ENCODE measurements at regions not wholly inside any gene's neighbourhood (a gene's known extent, or its start where the extent isn't known, plus 50 kb on each side); places are given as distances from the start of the nearest gene placed in this dataset.

DNA sequence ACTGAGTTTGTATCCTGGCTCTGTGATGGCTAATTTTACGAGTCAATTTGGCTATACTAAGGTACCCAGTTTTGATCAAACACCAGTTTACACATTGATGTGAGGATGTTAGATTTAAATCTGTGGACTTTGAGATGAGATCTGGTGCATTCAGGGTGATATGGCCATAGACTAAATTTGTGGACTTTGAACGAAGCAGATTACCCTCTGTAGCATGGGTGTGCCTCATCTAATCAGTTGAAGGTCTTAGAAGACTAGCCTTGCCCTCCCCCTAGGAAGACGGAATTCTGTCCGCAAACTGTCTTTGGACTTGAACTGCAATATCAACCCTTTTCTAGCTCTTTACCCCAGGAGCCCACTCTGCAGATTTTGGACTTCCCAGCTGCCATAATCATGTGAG is 547.8 kb upstream of the CITED2 start:
- no peak overlapping the region for H3K4me3 ChIP-seq (ENCODE audit: low read length)
- DNase-seq = no peak
- no peak overlapping the region for H3K18ac ChIP-seq (ENCODE audit: low read length)
- no peak overlapping the region for H2AK5ac ChIP-seq (ENCODE audit: low read length)
- no peaks in the 10 kb centered on the region for H3K79me1 ChIP-seq (ENCODE audit: low read length)
- no peak overlapping the region for H4K8ac ChIP-seq (ENCODE audit: low read depth, low read length)
- no peaks in the 10 kb centered on the region for H3K27me3 ChIP-seq (ENCODE audit: insufficient read depth, low read length, poor library complexity)
- no peak overlapping the region for H3K56ac ChIP-seq (ENCODE audit: low read length)
- H3K4ac ChIP-seq (ENCODE audit: low read depth, low read length) = no peak overlapping the region
- no peak overlapping the region for H3K4me2 ChIP-seq (ENCODE audit: low read length)
- H2BK15ac ChIP-seq (replicated peaks; ENCODE audit: low read depth) = peak overlapping the region; percentile 74
- peaks cover 4% of the 10 kb centered on the region for H3K4me1 ChIP-seq (ENCODE audit: control insufficient read depth, low read depth, low read length)
- no peak overlapping the region for H3K27ac ChIP-seq (ENCODE audit: low read depth, low read length)
- H3K36me3 ChIP-seq (ENCODE audit: control insufficient read depth, insufficient read depth, low read length) = no peaks in the 10 kb centered on the region
- no peak overlapping the region for H4K5ac ChIP-seq (ENCODE audit: low read length)
- H3K9ac ChIP-seq (ENCODE audit: low read length) = no peak overlapping the region
- no peak overlapping the region for H2BK5ac ChIP-seq (ENCODE audit: low read length)
- WGBS (ENCODE audit: extremely low coverage, insufficient coverage, low lambda C conversion rate) = no CpG with 5 or more reads among the region's 4 CpGs
- no peak overlapping the region for H2BK120ac ChIP-seq (ENCODE audit: low read depth, low read length)
- H3K23ac ChIP-seq (ENCODE audit: low read length) = no peak overlapping the region
- H3K79me2 ChIP-seq (ENCODE audit: control insufficient read depth, insufficient read depth, low read length) = no peaks in the 10 kb centered on the region

DNA sequence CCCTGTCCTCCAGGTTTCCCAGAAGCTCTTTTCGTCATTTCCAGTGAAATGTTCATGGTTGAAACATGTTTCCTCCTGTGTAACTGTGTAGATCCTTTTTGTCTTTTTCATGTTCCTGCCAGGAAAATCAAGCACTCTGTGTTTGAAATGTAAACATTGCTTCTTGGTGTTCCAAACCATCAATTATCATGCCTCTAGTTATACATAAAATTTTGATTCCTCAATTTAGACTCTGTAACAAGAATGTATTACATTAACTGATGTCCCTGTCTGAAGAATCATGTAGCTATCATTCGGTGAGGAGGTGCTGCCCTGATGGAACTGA is 546.3 kb upstream of the CITED2 start:
- Histone ChIP-seq H3K9ac (ENCODE audit: low read length) (no peak overlapping the region), H3K79me1 (ENCODE audit: low read length) (no peaks in the 10 kb centered on the region), H4K8ac (ENCODE audit: low read depth, low read length) (peak overlapping the region; percentile 81), H3K4me2 (ENCODE audit: low read length) (no peak overlapping the region), H3K27me3 (ENCODE audit: insufficient read depth, low read length, poor library complexity) (no peaks in the 10 kb centered on the region), H3K4ac (ENCODE audit: low read depth, low read length) (no peak overlapping the region), H3K23ac (ENCODE audit: low read length) (no peak overlapping the region), H2BK5ac (ENCODE audit: low read length) (no peak overlapping the region), H3K4me1 (ENCODE audit: control insufficient read depth, low read depth, low read length) (peaks cover 4% of the 10 kb centered on the region), H4K5ac (ENCODE audit: low read length) (no peak overlapping the region), H2BK120ac (ENCODE audit: low read depth, low read length) (no peak overlapping the region), H3K4me3 (ENCODE audit: low read length) (no peak overlapping the region), H3K27ac (ENCODE audit: low read depth, low read length) (no peak overlapping the region), H3K79me2 (ENCODE audit: control insufficient read depth, insufficient read depth, low read length) (no peaks in the 10 kb centered on the region), H3K18ac (ENCODE audit: low read length) (no peak overlapping the region), H3K36me3 (ENCODE audit: control insufficient read depth, insufficient read depth, low read length) (no peaks in the 10 kb centered on the region), H2BK15ac (replicated peaks; ENCODE audit: low read depth) (no peak overlapping the region), H2AK5ac (ENCODE audit: low read length) (no peak overlapping the region), H3K56ac (ENCODE audit: low read length) (peak overlapping the region; percentile 5)
- no CpG with 5 or more reads among the region's 2 CpGs for WGBS (ENCODE audit: extremely low coverage, insufficient coverage, low lambda C conversion rate)
- no peak for DNase-seq

DNA sequence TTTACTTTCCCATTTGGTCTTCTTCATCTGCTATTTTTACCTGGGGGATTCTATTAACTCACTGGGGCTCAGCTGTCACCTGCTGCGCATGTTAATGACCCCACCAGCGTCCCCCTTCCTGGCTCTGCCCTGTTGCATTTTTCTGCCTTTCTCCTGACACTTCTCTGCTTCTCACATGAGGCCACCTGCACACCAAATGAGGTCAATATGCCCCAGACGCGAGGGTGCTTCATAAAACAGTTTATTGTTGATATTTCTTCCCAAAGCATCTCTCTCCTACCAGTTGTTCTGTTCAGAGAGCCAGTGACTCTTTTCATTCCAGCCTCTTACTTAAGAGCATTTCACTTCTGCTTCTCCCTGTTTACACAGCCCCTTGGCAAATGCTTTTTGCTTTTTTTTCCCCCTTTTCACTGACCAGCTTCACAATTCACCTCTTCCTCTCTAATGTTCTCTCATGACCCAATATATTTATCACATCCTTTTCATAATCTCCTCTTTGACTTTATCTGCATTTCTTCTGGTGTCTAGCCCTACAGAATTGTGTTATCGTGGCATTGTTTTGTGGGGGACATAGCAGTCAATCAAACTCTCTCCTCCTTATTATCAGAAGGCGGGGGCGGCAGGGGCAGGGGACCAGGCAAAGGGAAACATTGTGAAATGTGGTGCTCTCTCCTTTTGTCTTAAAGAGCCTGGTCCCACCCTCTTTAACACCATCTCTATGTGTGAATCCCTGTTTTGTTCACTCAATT is 545.8 kb upstream of the CITED2 start:
- Histone ChIP-seq H3K9ac (ENCODE audit: low read length) (no peak overlapping the region), H3K27ac (ENCODE audit: low read depth, low read length) (no peak overlapping the region), H2AK5ac (ENCODE audit: low read length) (no peak overlapping the region), H2BK120ac (ENCODE audit: low read depth, low read length) (no peak overlapping the region), H3K4me3 (ENCODE audit: low read length) (no peak overlapping the region), H4K5ac (ENCODE audit: low read length) (no peak overlapping the region), H3K4me1 (ENCODE audit: control insufficient read depth, low read depth, low read length) (peaks cover 4% of the 10 kb centered on the region), H3K4ac (ENCODE audit: low read depth, low read length) (no peak overlapping the region), H3K79me2 (ENCODE audit: control insufficient read depth, insufficient read depth, low read length) (no peaks in the 10 kb centered on the region), H2BK15ac (replicated peaks; ENCODE audit: low read depth) (no peak overlapping the region), H3K36me3 (ENCODE audit: control insufficient read depth, insufficient read depth, low read length) (no peaks in the 10 kb centered on the region), H3K18ac (ENCODE audit: low read length) (peak overlapping the region; percentile 13), H3K4me2 (ENCODE audit: low read length) (no peak overlapping the region), H2BK5ac (ENCODE audit: low read length) (no peak overlapping the region), H3K79me1 (ENCODE audit: low read length) (no peaks in the 10 kb centered on the region), H3K27me3 (ENCODE audit: insufficient read depth, low read length, poor library complexity) (no peaks in the 10 kb centered on the region), H3K56ac (ENCODE audit: low read length) (peak overlapping the region; percentile 17), H3K23ac (ENCODE audit: low read length) (no peak overlapping the region), H4K8ac (ENCODE audit: low read depth, low read length) (no peak overlapping the region)
- no CpG with 5 or more reads among the region's 7 CpGs for WGBS (ENCODE audit: extremely low coverage, insufficient coverage, low lambda C conversion rate)
- peak; percentile 59 for DNase-seq

- Histone ChIP-seq H4K5ac (ENCODE audit: low read length) (no peak overlapping the region), H3K4me3 (ENCODE audit: low read length) (no peak overlapping the region), H3K79me1 (ENCODE audit: low read length) (no peaks in the 10 kb centered on the region), H3K27me3 (ENCODE audit: insufficient read depth, low read length, poor library complexity) (no peaks in the 10 kb centered on the region), H3K27ac (ENCODE audit: low read depth, low read length) (no peak overlapping the region), H2AK5ac (ENCODE audit: low read length) (no peak overlapping the region), H3K4ac (ENCODE audit: low read depth, low read length) (peak overlapping the region; percentile 45), H2BK120ac (ENCODE audit: low read depth, low read length) (no peak overlapping the region), H2BK5ac (ENCODE audit: low read length) (no peak overlapping the region), H3K36me3 (ENCODE audit: control insufficient read depth, insufficient read depth, low read length) (no peaks in the 10 kb centered on the region), H3K4me2 (ENCODE audit: low read length) (no peak overlapping the region), H3K79me2 (ENCODE audit: control insufficient read depth, insufficient read depth, low read length) (no peaks in the 10 kb centered on the region), H3K56ac (ENCODE audit: low read length) (no peak overlapping the region), H3K23ac (ENCODE audit: low read length) (no peak overlapping the region), H3K9ac (ENCODE audit: low read length) (no peak overlapping the region), H3K4me1 (ENCODE audit: control insufficient read depth, low read depth, low read length) (peaks cover 4% of the 10 kb centered on the region), H2BK15ac (replicated peaks; ENCODE audit: low read depth) (no peak overlapping the region), H3K18ac (ENCODE audit: low read length) (peak overlapping the region; percentile 45), H4K8ac (ENCODE audit: low read depth, low read length) (no peak overlapping the region)
- DNase-seq = no peak
- 100% methylated on average over 1 of the region's 8 CpGs for WGBS (ENCODE audit: extremely low coverage, insufficient coverage, low lambda C conversion rate)
Observed at GRCh38 chr6:139919107-139920026, 544.9 kb upstream of the CITED2 start.

- no peaks in the 10 kb centered on the region for H3K27me3 ChIP-seq (ENCODE audit: insufficient read depth, low read length, poor library complexity)
- WGBS (ENCODE audit: extremely low coverage, insufficient coverage, low lambda C conversion rate) = no CpG with 5 or more reads among the region's 7 CpGs
- no peak overlapping the region for H3K27ac ChIP-seq (ENCODE audit: low read depth, low read length)
- no peak overlapping the region for H2BK15ac ChIP-seq (replicated peaks; ENCODE audit: low read depth)
- no peak overlapping the region for H2BK5ac ChIP-seq (ENCODE audit: low read length)
- H3K9ac ChIP-seq (ENCODE audit: low read length) = no peak overlapping the region
- H4K8ac ChIP-seq (ENCODE audit: low read depth, low read length) = no peak overlapping the region
- no peak overlapping the region for H3K4me3 ChIP-seq (ENCODE audit: low read length)
- H2AK5ac ChIP-seq (ENCODE audit: low read length) = no peak overlapping the region
- no peak overlapping the region for H3K4ac ChIP-seq (ENCODE audit: low read depth, low read length)
- no peak overlapping the region for H4K5ac ChIP-seq (ENCODE audit: low read length)
- no peaks in the 10 kb centered on the region for H3K36me3 ChIP-seq (ENCODE audit: control insufficient read depth, insufficient read depth, low read length)
- H3K79me1 ChIP-seq (ENCODE audit: low read length) = no peaks in the 10 kb centered on the region
- DNase-seq = no peak
- H3K56ac ChIP-seq (ENCODE audit: low read length) = no peak overlapping the region
- H3K79me2 ChIP-seq (ENCODE audit: control insufficient read depth, insufficient read depth, low read length) = no peaks in the 10 kb centered on the region
- no peak overlapping the region for H2BK120ac ChIP-seq (ENCODE audit: low read depth, low read length)
- no peak overlapping the region for H3K18ac ChIP-seq (ENCODE audit: low read length)
- peaks cover 4% of the 10 kb centered on the region for H3K4me1 ChIP-seq (ENCODE audit: control insufficient read depth, low read depth, low read length)
- H3K23ac ChIP-seq (ENCODE audit: low read length) = no peak overlapping the region
- no peak overlapping the region for H3K4me2 ChIP-seq (ENCODE audit: low read length)
Observed at GRCh38 chr6:139917951-139918630, 543.6 kb upstream of the CITED2 start.

All from mesendoderm (in vitro differentiated cells).